Thymus (tissue), 11 donors: ENCODE measurements at regions not wholly inside any gene's neighbourhood (a gene's known extent, or its start where the extent isn't known, plus 50 kb on each side); places are given as distances from the start of the nearest gene placed in this dataset.
A peak's percentile ranks its signal among the peaks of the same experiment; 100 is the strongest.

Experiments used
- DNase-seq, 9 donors: peaks; one replicate each; pipeline ENCODE4 v3.0.0-alpha.2; 2013; ENCODE audit warnings: low spot score in 9 of 9, low read depth in 6 of 9, missing footprints in 1 of 9
- H3K27ac ChIP-seq, 2 donors: one replicate each; pipeline ENCODE4 v1.5.1; 2013; ENCODE audit warnings: control low read depth in 1 of 2, low read depth in 1 of 2, low read length in 1 of 2, mild to moderate bottlenecking in 1 of 2, moderate library complexity in 1 of 2
- H3K27me3 ChIP-seq, 2 donors: one replicate each; pipeline ENCODE4 v1.5.1; 2013; ENCODE audit warnings: low read length in 1 of 2; ENCODE audit not compliant: control insufficient read depth in 2 of 2, insufficient read depth in 1 of 2
- H3K36me3 ChIP-seq, 2 donors: one replicate each; pipeline ENCODE4 v1.5.1; 2013; ENCODE audit warnings: low read length in 1 of 2, mild to moderate bottlenecking in 1 of 2, moderate library complexity in 1 of 2; ENCODE audit not compliant: control insufficient read depth in 2 of 2, insufficient read depth in 2 of 2
- H3K4me1 ChIP-seq, 2 donors: one replicate each; pipeline ENCODE4 v1.5.1; 2013; ENCODE audit warnings: low read length in 2 of 2; ENCODE audit not compliant: control insufficient read depth in 2 of 2, insufficient read depth in 2 of 2
- H3K4me3 ChIP-seq, 2 donors: one replicate each; pipeline ENCODE4 v1.5.1; 2013; ENCODE audit warnings: low read length in 2 of 2, control low read depth in 1 of 2, mild to moderate bottlenecking in 1 of 2
- H3K9me3 ChIP-seq, 2 donors: one replicate each; pipeline ENCODE4 v1.5.1; 2013; ENCODE audit warnings: low read length in 1 of 2, mild to moderate bottlenecking in 1 of 2; ENCODE audit not compliant: control insufficient read depth in 2 of 2, insufficient read depth in 1 of 2
- WGBS: extraction: QIAGEN DNeasy Blood & Tissue Kit; methylation state at CpG from one replicate; pipeline ENCODE4 v1.1.7; 2013; 5-methylcytosine and 5-hydroxymethylcytosine counted together
- donor health status: healthy.

DNA sequence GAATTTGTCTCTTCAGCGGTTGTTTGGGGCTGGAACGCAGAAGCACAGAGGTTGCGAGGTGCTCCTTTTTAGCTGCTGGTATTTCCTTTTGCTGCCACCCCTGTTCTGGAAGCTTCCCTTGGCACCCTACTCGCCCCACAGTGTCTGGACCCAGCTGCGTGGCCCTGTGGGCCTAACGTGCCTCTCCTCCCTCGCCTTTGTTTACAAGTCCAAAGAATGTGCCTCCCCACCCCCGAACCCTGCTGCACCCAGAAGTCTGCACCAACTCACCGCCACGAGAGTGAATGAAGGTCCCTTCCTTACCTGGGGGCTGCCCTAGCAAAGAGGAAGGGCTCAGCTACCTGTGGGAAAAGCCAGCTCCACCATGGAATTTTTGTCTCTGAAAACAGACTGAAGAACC, 139.7 kb upstream of the RPS6KA2 start:
- H3K36me3 ChIP-seq: no peaks in the 10 kb centered on the region
- H3K27ac ChIP-seq: no peak overlapping the region
- H3K4me1 ChIP-seq: peaks cover 0 to 14% of the 10 kb centered on the region in 2 donors
- DNase-seq: no peak
- H3K9me3 ChIP-seq: peaks cover 0 to 3% of the 10 kb centered on the region in 2 donors
- H3K27me3 ChIP-seq: peaks cover 0 to 2% of the 10 kb centered on the region in 2 donors
- 88% methylated on average over 10 of the region's 10 CpGs for WGBS
- no peak overlapping the region for H3K4me3 ChIP-seq

DNA sequence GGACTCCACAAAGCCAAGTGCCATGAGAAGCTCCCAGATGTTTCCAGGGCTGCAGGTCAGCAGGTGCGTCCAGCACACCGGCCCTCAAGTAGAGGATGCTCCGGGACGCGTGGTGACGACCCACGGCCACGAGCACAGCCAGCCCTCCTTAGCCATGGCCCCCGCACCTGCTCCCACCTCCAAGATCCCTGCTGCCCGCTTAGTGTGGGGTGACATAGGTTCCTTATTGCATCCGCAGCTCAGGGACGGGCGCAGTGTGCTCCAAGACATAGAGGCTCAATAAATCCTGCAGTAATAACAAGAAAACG, 138.1 kb upstream of the RPS6KA2 start:
- no peak for DNase-seq
- 97% methylated on average over 14 of the region's 14 CpGs for WGBS
- no peak overlapping the region for H3K27ac ChIP-seq
- no peak overlapping the region for H3K4me3 ChIP-seq
- H3K27me3 ChIP-seq: peaks cover 0 to under 1% of the 10 kb centered on the region in 2 donors
- H3K36me3 ChIP-seq: no peaks in the 10 kb centered on the region
- H3K9me3 ChIP-seq: peaks cover 0 to 3% of the 10 kb centered on the region in 2 donors
- H3K4me1 ChIP-seq: peaks cover 0 to 14% of the 10 kb centered on the region in 2 donors

DNA sequence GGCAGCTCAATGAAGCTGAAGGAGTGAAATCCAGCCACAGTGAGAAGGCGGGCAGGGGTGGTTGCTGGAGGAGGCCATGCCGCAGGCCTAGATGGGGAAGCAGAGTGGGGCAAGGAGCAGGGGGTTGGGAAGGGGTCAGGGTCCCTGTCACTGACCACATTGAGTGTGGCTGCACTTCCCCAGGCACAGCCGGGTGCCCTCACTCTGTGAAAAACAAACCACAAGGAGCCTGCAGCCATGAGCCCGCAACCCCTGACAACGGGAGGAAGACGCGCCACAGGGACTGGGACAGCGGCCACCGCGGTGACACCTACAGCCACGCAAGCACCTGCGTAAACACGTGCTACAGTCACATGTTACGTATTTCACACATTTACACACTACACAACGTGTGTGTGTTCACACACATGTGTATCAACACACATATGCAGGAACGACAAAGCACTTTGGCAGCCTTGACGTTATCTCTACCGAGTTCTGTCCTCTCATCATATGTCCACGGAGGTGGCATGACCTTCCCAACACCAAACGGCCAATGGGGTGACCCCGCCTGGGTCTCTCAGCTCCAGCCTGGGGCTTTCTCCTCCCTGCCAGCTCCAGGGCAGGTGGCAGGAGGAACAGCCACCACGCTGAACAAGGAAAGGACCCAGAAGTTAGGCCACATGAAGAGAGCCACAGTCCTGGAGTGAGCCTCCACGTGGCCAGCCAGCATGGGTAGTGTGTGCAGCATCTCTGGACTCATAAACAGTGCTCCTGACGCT, 137.6 kb upstream of the RPS6KA2 start:
- Histone ChIP-seq H3K9me3 (peaks cover 0 to 3% of the 10 kb centered on the region in 2 donors), H3K36me3 (no peaks in the 10 kb centered on the region), H3K27me3 (no peaks in the 10 kb centered on the region), H3K4me3 (no peak overlapping the region), H3K27ac (no peak overlapping the region), H3K4me1 (peaks cover under 1 to 19% of the 10 kb centered on the region in 2 donors)
- DNase-seq: no peak
- WGBS: 96% methylated on average over 24 of the region's 24 CpGs

DNA sequence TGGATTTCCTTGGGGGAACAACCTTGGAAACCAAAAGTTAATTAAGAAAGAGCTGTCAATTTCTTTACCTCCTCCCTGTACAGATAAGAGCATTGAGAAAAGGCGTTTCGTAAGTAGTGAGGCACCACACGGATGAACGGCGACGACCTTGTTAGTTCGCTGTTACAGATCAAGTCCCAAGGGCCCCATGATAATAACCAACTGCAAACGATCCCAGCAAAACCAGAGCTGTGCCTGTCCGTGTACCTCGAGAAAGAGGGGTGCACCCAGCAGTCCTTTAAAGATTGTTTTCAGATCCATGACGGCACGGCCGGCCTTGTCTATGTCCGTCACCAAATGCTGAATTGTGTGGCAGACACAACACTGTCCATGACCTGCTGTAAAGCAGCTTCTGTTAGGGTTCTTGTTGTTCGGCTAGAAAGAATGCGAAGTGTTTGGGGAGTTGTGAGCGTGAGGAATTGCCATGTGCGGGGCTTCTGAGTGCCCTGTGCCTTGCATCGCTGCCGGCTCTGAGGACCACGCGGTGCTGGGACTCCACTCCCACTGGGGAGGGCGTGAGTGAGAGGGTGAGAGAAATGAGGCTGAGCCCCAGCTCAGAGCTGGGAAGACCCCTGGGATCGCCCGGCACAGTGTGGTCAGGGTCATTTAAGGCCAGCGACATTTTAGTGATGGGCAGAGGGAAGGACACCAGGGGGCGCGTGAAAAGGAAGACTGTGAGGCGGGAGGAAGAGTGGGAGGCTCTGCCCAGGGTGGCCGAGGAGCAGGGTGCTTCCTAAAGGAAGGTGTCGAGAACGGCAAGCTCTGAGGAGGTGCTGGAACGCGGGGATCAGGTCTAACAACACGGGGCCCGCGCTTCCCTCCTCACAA, 136.8 kb upstream of the RPS6KA2 start:
- DNase-seq: no peak
- H3K4me3 ChIP-seq: no peak overlapping the region
- 96% methylated on average over 37 of the region's 37 CpGs for WGBS
- H3K36me3 ChIP-seq: no peaks in the 10 kb centered on the region
- H3K27ac ChIP-seq: no peak overlapping the region
- no peaks in the 10 kb centered on the region for H3K27me3 ChIP-seq
- peaks cover 4 to 26% of the 10 kb centered on the region in 2 donors for H3K4me1 ChIP-seq
- peaks cover 0 to 3% of the 10 kb centered on the region in 2 donors for H3K9me3 ChIP-seq

DNA sequence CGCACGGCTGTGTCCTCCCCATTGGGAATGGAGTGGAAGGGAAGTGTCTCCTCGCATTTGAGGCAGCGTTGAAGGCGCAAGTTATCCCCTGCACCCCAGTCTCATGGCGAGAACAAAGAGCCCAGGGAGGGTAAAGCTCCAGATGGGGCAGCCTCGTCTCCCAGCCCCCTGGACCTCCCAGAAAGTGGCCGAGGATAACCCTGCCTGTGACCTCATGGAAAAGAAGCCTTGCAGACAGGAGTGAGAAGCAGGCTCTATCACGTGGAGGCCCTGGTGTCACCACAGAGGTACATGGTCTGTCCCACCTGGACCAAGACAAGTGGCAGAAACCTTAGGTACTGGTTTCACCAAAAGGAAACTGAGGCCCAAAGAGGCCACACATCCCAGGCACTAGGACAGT, 134.8 kb upstream of the RPS6KA2 start:
- Histone ChIP-seq H3K4me3 (no peak overlapping the region), H3K4me1 (peaks cover 22 to 47% of the 10 kb centered on the region in 2 donors), H3K27me3 (peaks cover 0 to 5% of the 10 kb centered on the region in 2 donors), H3K36me3 (no peaks in the 10 kb centered on the region), H3K9me3 (peaks cover 0 to 6% of the 10 kb centered on the region in 2 donors), H3K27ac (no peak overlapping the region)
- DNase-seq: no peak
- 94% methylated on average over 9 of the region's 9 CpGs for WGBS

DNA sequence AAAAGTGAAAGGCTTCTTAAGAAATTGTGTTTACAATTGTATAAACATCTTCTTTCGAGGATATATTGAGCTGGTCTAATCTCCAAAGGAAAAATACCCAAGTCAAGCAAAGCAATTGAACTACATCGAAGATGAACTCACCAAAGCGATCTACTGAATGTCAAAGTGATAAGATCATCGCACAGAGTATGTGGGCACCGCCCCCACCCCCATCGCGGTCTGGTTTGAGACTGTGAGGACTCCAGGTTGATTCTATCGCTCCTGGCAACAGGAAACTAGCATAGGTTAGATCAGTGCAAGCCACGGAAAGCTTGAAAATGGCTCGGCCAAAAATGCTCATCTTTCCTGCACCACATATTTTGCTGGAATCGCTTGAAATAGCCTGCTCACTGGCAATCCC, 133.2 kb upstream of the RPS6KA2 start:
- Histone ChIP-seq H3K4me3 (no peak overlapping the region), H3K27ac (peak overlapping the region in 1 of 2 donors; percentile 10), H3K4me1 (peaks cover 22 to 50% of the 10 kb centered on the region in 2 donors), H3K9me3 (peaks cover 0 to 6% of the 10 kb centered on the region in 2 donors), H3K36me3 (no peaks in the 10 kb centered on the region), H3K27me3 (peaks cover 0 to 5% of the 10 kb centered on the region in 2 donors)
- WGBS: 64% methylated on average over 11 of the region's 11 CpGs
- peak in 8 of 9 donors; percentile 27 to 87 (median 59) for DNase-seq

DNA sequence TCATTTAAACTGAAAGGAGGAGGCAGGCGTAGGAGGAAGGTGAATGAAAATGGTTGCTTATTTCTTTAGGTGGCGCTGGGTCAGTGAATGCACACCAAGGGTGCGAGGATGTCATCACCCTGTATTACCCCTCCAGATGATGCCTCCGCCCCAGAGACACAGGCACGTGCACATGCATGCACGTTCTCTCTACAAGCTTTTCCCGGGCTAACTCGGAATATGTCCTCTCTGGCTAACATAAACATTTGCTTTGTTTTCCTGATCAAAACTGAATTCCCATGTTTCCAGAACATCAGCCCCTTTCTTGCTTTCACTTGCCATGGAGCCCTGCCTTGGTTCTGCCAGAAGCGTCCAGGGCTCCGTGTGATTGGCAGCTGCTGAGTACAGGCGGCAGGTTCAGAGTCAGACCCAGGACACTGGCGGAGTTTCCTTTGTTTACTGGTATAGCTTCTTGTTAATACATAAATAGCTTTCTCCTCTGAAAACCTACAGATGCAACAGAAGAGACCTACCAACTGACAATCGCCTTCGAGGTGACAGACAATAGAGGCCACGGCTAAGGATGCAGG, 131.2 kb upstream of the RPS6KA2 start:
- no peak for DNase-seq
- peaks cover 22 to 50% of the 10 kb centered on the region in 2 donors for H3K4me1 ChIP-seq
- H3K27me3 ChIP-seq: peaks cover 0 to 7% of the 10 kb centered on the region in 2 donors
- 69% methylated on average over 15 of the region's 15 CpGs for WGBS
- H3K27ac ChIP-seq: peak overlapping the region in 1 of 2 donors; percentile 58
- no peak overlapping the region for H3K4me3 ChIP-seq
- H3K9me3 ChIP-seq: peaks cover 0 to 3% of the 10 kb centered on the region in 2 donors
- no peaks in the 10 kb centered on the region for H3K36me3 ChIP-seq

DNA sequence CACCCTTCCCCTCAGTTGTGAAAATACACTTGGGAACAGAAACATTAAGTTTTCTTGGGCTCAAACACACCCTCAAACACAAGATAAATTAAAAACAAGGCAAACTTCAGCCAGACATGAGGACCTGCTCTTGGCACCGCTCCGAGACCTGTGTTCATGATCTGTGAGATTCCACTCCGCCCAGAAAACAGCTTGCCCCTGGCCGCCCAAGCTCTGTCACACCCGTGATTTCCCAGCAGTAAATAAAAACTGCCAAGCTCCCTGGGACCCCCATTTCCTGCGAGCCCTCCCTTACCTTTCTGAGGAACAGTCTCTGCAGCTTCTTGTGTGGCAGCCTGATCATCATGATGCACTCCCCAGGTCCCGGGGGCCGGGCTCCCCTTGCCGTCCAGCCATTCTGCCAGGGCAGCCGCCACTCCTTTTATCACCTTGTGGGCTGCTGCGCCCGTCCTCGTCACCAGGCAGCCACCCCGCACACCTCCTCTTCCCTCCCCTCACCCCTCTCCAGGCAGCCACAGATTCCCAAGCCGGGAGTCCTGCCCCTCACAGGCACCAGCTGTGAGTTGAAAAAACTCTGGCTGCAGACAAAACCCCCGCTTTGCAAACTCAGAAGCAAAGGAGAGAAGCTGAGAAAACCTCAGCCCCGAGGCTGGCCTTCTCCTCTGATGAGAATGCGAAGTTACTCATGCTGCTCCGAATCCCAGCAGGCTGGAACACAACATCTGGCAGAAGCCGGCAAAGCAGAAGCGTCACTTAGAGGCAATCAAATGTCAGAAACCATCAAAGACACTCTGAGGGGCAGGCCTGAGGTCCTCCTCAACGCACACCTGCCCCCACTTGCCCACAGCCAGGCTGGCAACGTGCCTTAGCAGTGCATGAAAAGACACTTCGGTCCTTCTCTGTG, 130.4 kb upstream of the RPS6KA2 start:
- peaks cover 0 to 3% of the 10 kb centered on the region in 2 donors for H3K9me3 ChIP-seq
- H3K4me1 ChIP-seq: peaks cover 24 to 53% of the 10 kb centered on the region in 2 donors
- peak in 6 of 9 donors; percentile 30 to 72 (median 38) for DNase-seq
- 14% methylated on average over 24 of the region's 24 CpGs for WGBS
- H3K27me3 ChIP-seq: peaks cover 0 to 7% of the 10 kb centered on the region in 2 donors
- H3K4me3 ChIP-seq: peak overlapping the region in 1 of 2 donors; percentile 25
- H3K27ac ChIP-seq: peak overlapping the region; percentile 20 to 58
- H3K36me3 ChIP-seq: no peaks in the 10 kb centered on the region
